Liver (tissue), 8 donors: ENCODE measurements at regions not wholly inside any gene's neighbourhood (a gene's known extent, or its start where the extent isn't known, plus 50 kb on each side); places are given as distances from the start of the nearest gene placed in this dataset.
A peak's percentile ranks its signal among the peaks of the same experiment; 100 is the strongest.

Source experiments
- DNase-seq: peaks from one replicate; pipeline ENCODE4 v3.0.0-alpha.2; 2017; ENCODE audit warnings: low spot score
- H3K27ac ChIP-seq, 2 donors: one replicate each; pipeline ENCODE4 v1.7.0; 2013; ENCODE audit warnings: inconsistent platforms in 2 of 2, low read length in 2 of 2, control low read depth in 1 of 2, low read depth in 1 of 2, mild to moderate bottlenecking in 1 of 2
- H3K27me3 ChIP-seq, 4 donors: one replicate each; pipeline versions ENCODE4 v1.6.1 to v1.7.0; 2013; ENCODE audit warnings: low read length in 3 of 4, inconsistent platforms in 1 of 4, mild to moderate bottlenecking in 1 of 4, moderate library complexity in 1 of 4; ENCODE audit not compliant: control insufficient read depth in 4 of 4, insufficient read depth in 4 of 4
- H3K36me3 ChIP-seq, 4 donors: one replicate each; pipeline versions ENCODE4 v1.6.1 to v1.7.0; 2013; ENCODE audit warnings: low read length in 3 of 4, mild to moderate bottlenecking in 3 of 4, low read depth in 1 of 4, moderate library complexity in 1 of 4; ENCODE audit not compliant: control insufficient read depth in 4 of 4, insufficient read depth in 3 of 4
- H3K4me1 ChIP-seq, 4 donors: one replicate each; pipeline versions ENCODE4 v1.6.1 to v1.7.0; 2013; ENCODE audit warnings: low read length in 3 of 4, mild to moderate bottlenecking in 3 of 4, moderate library complexity in 1 of 4; ENCODE audit not compliant: control insufficient read depth in 4 of 4, insufficient read depth in 4 of 4
- H3K4me3 ChIP-seq, 3 donors: one replicate each; pipeline versions ENCODE4 v1.6.1 to v1.7.0; 2013; ENCODE audit warnings: low read length in 3 of 3, control low read depth in 1 of 3, low read depth in 1 of 3, mild to moderate bottlenecking in 1 of 3
- H3K9ac ChIP-seq, 2 donors: one replicate each; pipeline ENCODE4 v1.7.0; 2013; ENCODE audit warnings: low read length in 2 of 2, mild to moderate bottlenecking in 2 of 2, moderate library complexity in 2 of 2, control low read depth in 1 of 2, low read depth in 1 of 2
- H3K9me3 ChIP-seq, 4 donors: one replicate each; pipeline versions ENCODE4 v1.6.1 to v1.7.0; 2013; ENCODE audit warnings: low read length in 3 of 4; ENCODE audit not compliant: control insufficient read depth in 4 of 4
- CTCF ChIP-seq: fragments of 150-350 bp; IDR thresholded peaks from 2 replicates; pipeline ENCODE4 v1.5.1; 2017; ENCODE audit warnings: improper control_type of control experiment, low read depth, low read length; ENCODE audit not compliant: missing input control
- EGR1 ChIP-seq, 2 donors: IDR thresholded peaks; 2 replicates each; pipeline ENCODE4 v1.6.1; 2016 to 2018; ENCODE audit warnings: antibody characterized with exemption in 2 of 2, low read depth in 2 of 2
- FOXA1 ChIP-seq: IDR thresholded peaks from 2 replicates; pipeline ENCODE4 v1.6.1; 2016; ENCODE audit warnings: antibody characterized with exemption
- FOXA2 ChIP-seq: IDR thresholded peaks from 2 replicates; pipeline ENCODE4 v1.6.1; 2016; ENCODE audit warnings: antibody characterized with exemption
- GABPA ChIP-seq, 2 donors: IDR thresholded peaks in 1 of 2; conservative IDR thresholded peaks in 1 of 2; 2 replicates each; pipeline ENCODE4 v1.6.1; 2016; ENCODE audit warnings: antibody characterized with exemption in 2 of 2, mild to moderate bottlenecking in 1 of 2, moderate library complexity in 1 of 2
- HNF4A ChIP-seq, 2 donors: conservative IDR thresholded peaks; 2 replicates each; pipeline ENCODE4 v1.6.1; 2016; ENCODE audit warnings: antibody characterized with exemption in 2 of 2, mild to moderate bottlenecking in 2 of 2
- JUND ChIP-seq, 2 donors: IDR thresholded peaks; 2 replicates each; pipeline ENCODE4 v1.6.1; 2016; ENCODE audit warnings: antibody characterized with exemption in 2 of 2
- NR2F2 ChIP-seq: IDR thresholded peaks from 2 replicates; pipeline ENCODE4 v1.6.1; 2016; ENCODE audit warnings: antibody characterized with exemption
- RAD21 ChIP-seq, 2 donors: IDR thresholded peaks; 2 replicates each; pipeline ENCODE4 v1.6.1; 2016; ENCODE audit warnings: antibody characterized with exemption in 2 of 2, mild to moderate bottlenecking in 2 of 2
- RXRA ChIP-seq, 2 donors: IDR thresholded peaks; 2 replicates each; pipeline ENCODE4 v1.6.1; 2017 to 2018; ENCODE audit warnings: antibody characterized with exemption in 2 of 2, mild to moderate bottlenecking in 1 of 2
- SP1 ChIP-seq: IDR thresholded peaks from 2 replicates; pipeline ENCODE4 v1.6.1; 2018; ENCODE audit warnings: antibody characterized with exemption, mild to moderate bottlenecking
- TAF1 ChIP-seq: conservative IDR thresholded peaks from 2 replicates; pipeline ENCODE4 v1.6.1; 2016; ENCODE audit warnings: antibody characterized with exemption, mild to moderate bottlenecking
- YY1 ChIP-seq: IDR thresholded peaks from 2 replicates; pipeline ENCODE4 v1.6.1; 2016; ENCODE audit warnings: antibody characterized with exemption, mild to moderate bottlenecking
- ZBTB33 ChIP-seq: IDR thresholded peaks from 2 replicates; pipeline ENCODE4 v1.6.1; 2016; ENCODE audit warnings: antibody characterized with exemption
- WGBS: extraction: QIAGEN DNeasy Blood & Tissue Kit; methylation state at CpG from one replicate; pipeline ENCODE4 v1.1.7; 2013; 5-methylcytosine and 5-hydroxymethylcytosine counted together
- TF ChIP-seq, protein P1 (sequence below): IDR thresholded peaks from 2 replicates; pipeline ENCODE4 v1.6.1; 2016; ENCODE audit warnings: antibody characterized with exemption
- TF ChIP-seq, protein P2 (sequence below): IDR thresholded peaks from 2 replicates; pipeline ENCODE4 v1.6.1; 2016; ENCODE audit warnings: antibody characterized with exemption
- TF ChIP-seq, protein P3 (sequence below): IDR thresholded peaks from 2 replicates; pipeline ENCODE4 v1.6.1; 2016; ENCODE audit warnings: antibody characterized with exemption, mild to moderate bottlenecking
- donor health status: healthy.
- donor health status: healthy.
- donor health status: healthy.
- donor health status: healthy.
- donor health status: healthy.

GRCh38 chr10:24034571-24034970 is 174.4 kb upstream of the KIAA1217 start:
- H3K27me3 ChIP-seq: no peaks in the 10 kb centered on the region

More at GRCh38 chr10:24034571-24034970, 174.4 kb upstream of the KIAA1217 start:
- no peak overlapping the region for H3K4me3 ChIP-seq
- no peaks in the 10 kb centered on the region for H3K9me3 ChIP-seq
- TF ChIP-seq HNF4A (conservative IDR thresholded peaks at IDR 0.05): no peak
- TF ChIP-seq ZBTB33: no peak
- TF ChIP-seq YY1: no peak
- TF ChIP-seq, protein P1, sequence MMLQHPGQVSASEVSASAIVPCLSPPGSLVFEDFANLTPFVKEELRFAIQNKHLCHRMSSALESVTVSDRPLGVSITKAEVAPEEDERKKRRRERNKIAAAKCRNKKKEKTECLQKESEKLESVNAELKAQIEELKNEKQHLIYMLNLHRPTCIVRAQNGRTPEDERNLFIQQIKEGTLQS: no peak
- no peak for TF ChIP-seq FOXA2
- TF ChIP-seq, protein P2, sequence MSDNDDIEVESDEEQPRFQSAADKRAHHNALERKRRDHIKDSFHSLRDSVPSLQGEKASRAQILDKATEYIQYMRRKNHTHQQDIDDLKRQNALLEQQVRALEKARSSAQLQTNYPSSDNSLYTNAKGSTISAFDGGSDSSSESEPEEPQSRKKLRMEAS: no peak
- no peak for TF ChIP-seq TAF1
- TF ChIP-seq, protein P3, sequence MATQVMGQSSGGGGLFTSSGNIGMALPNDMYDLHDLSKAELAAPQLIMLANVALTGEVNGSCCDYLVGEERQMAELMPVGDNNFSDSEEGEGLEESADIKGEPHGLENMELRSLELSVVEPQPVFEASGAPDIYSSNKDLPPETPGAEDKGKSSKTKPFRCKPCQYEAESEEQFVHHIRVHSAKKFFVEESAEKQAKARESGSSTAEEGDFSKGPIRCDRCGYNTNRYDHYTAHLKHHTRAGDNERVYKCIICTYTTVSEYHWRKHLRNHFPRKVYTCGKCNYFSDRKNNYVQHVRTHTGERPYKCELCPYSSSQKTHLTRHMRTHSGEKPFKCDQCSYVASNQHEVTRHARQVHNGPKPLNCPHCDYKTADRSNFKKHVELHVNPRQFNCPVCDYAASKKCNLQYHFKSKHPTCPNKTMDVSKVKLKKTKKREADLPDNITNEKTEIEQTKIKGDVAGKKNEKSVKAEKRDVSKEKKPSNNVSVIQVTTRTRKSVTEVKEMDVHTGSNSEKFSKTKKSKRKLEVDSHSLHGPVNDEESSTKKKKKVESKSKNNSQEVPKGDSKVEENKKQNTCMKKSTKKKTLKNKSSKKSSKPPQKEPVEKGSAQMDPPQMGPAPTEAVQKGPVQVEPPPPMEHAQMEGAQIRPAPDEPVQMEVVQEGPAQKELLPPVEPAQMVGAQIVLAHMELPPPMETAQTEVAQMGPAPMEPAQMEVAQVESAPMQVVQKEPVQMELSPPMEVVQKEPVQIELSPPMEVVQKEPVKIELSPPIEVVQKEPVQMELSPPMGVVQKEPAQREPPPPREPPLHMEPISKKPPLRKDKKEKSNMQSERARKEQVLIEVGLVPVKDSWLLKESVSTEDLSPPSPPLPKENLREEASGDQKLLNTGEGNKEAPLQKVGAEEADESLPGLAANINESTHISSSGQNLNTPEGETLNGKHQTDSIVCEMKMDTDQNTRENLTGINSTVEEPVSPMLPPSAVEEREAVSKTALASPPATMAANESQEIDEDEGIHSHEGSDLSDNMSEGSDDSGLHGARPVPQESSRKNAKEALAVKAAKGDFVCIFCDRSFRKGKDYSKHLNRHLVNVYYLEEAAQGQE: no peak
- TF ChIP-seq EGR1 (IDR thresholded peaks at IDR 0.05; ENCODE audit: low read depth in 2 of 2): no peak
- peak; percentile 21 for TF ChIP-seq RXRA (IDR thresholded peaks at IDR 0.05)
- no peak for TF ChIP-seq JUND (IDR thresholded peaks at IDR 0.05)
- peak; percentile 97 for TF ChIP-seq NR2F2
- no peak for TF ChIP-seq GABPA (IDR thresholded peaks at IDR 0.05 in 1 of 2, conservative IDR thresholded peaks at IDR 0.05 in 1 of 2)
- TF ChIP-seq SP1: peak; percentile 36
- no peak for TF ChIP-seq CTCF
- peak in 1 of 2 donors; percentile 52 for TF ChIP-seq RAD21 (IDR thresholded peaks at IDR 0.05)
- TF ChIP-seq FOXA1: no peak
- H3K36me3 ChIP-seq: no peaks in the 10 kb centered on the region
- no peak overlapping the region for H3K9ac ChIP-seq
- WGBS: 59% methylated on average over 5 of the region's 5 CpGs
- no peak for DNase-seq
- H3K27ac ChIP-seq: no peak overlapping the region
- H3K4me1 ChIP-seq: no peaks in the 10 kb centered on the region
